ENCODE measurements at regions not wholly inside any gene's neighbourhood (a gene's known extent, or its start where the extent isn't known, plus 50 kb on each side); places are given as distances from the start of the nearest gene placed in this dataset.

- TF ChIP-seq CTCF (IDR thresholded peaks at IDR 0.05) (no peak), POLR2A (IDR thresholded peaks at IDR 0.05) (no peak)
These were observed 567.2 kb upstream of the CBLB start for GRCh38 chr3:106435899-106436453.
